ENCODE measurements at regions not wholly inside any gene's neighbourhood (a gene's known extent, or its start where the extent isn't known, plus 50 kb on each side); places are given as distances from the start of the nearest gene placed in this dataset.

GRCh38 chr6:142537612-142538478 is 236.0 kb downstream of the ADGRG6 start:
- no peak overlapping the region for H3K27ac ChIP-seq (ENCODE audit: low read depth, low read length)
- H2BK120ac ChIP-seq (ENCODE audit: insufficient read depth, low read length, poor library complexity) = no peak overlapping the region
- no peak overlapping the region for H3K14ac ChIP-seq (ENCODE audit: low read length)
- H2AFZ ChIP-seq (ENCODE audit: insufficient read depth, low read length, poor library complexity) = peak overlapping the region; percentile 62
- peak overlapping the region; percentile 75 for H4K8ac ChIP-seq (ENCODE audit: low read depth, low read length)
- no CpG with 5 or more reads among the region's 11 CpGs for WGBS (ENCODE audit: extremely low coverage, insufficient coverage, insufficient read length)
- H3K27me3 ChIP-seq (ENCODE audit: insufficient read depth, low read length) = no peaks in the 10 kb centered on the region
- no peak overlapping the region for H3K4me3 ChIP-seq (ENCODE audit: low read depth, low read length)
- H3K23ac ChIP-seq (ENCODE audit: low read length) = no peak overlapping the region
- H3K4me2 ChIP-seq (ENCODE audit: low read length) = no peak overlapping the region
- H3K79me2 ChIP-seq (ENCODE audit: control insufficient read depth, insufficient read depth, low read length, poor library complexity) = peaks cover 1% of the 10 kb centered on the region
- no peak overlapping the region for H2BK12ac ChIP-seq (ENCODE audit: low read length)
- H3K4me1 ChIP-seq (ENCODE audit: control insufficient read depth in 1 of 2, insufficient read depth in 2 of 2, low read length in 2 of 2) = peaks cover 2 to 4% of the 10 kb centered on the region in 2 experiments
- H3K4ac ChIP-seq (ENCODE audit: low read depth, low read length) = peak overlapping the region; percentile 52
- peaks cover 1% of the 10 kb centered on the region for H3K79me1 ChIP-seq (ENCODE audit: low read length)
- H3K36me3 ChIP-seq (ENCODE audit: control insufficient read depth in 1 of 2, insufficient read depth in 2 of 2, low read length in 2 of 2) = no peaks in the 10 kb centered on the region
- no peak overlapping the region for H2BK5ac ChIP-seq (ENCODE audit: low read depth, low read length, poor library complexity)
- peaks cover 9% of the 10 kb centered on the region for H3K9me3 ChIP-seq (ENCODE audit: insufficient read depth, low read depth, low read length)
- H4K12ac ChIP-seq (ENCODE audit: low read depth, low read length) = no peak overlapping the region
- no peak overlapping the region for H4K91ac ChIP-seq (ENCODE audit: low read depth, low read length)
- H3K9ac ChIP-seq (ENCODE audit: low read length) = no peak overlapping the region
- peak; percentile 4 to 50 for DNase-seq
- H2AK5ac ChIP-seq (ENCODE audit: low read length) = no peak overlapping the region
- H3K18ac ChIP-seq (ENCODE audit: low read length) = no peak overlapping the region

- no peaks in the 10 kb centered on the region for H3K9me3 ChIP-seq (ENCODE audit: insufficient read depth, low read depth, low read length)
- no CpG with 5 or more reads among the region's 14 CpGs for WGBS (ENCODE audit: extremely low coverage, insufficient coverage, insufficient read length)
- no peak overlapping the region for H3K27ac ChIP-seq (ENCODE audit: low read depth, low read length)
- peak overlapping the region; percentile 57 for H3K14ac ChIP-seq (ENCODE audit: low read length)
- H2BK12ac ChIP-seq (ENCODE audit: low read length) = peak overlapping the region; percentile 50
- no peaks in the 10 kb centered on the region for H3K27me3 ChIP-seq (ENCODE audit: insufficient read depth, low read length)
- H3K36me3 ChIP-seq (ENCODE audit: control insufficient read depth in 1 of 2, insufficient read depth in 2 of 2, low read length in 2 of 2) = no peaks in the 10 kb centered on the region
- peak overlapping the region; percentile 70 for H4K91ac ChIP-seq (ENCODE audit: low read depth, low read length)
- peak overlapping the region; percentile 46 for H3K18ac ChIP-seq (ENCODE audit: low read length)
- no peak overlapping the region for H3K4me3 ChIP-seq (ENCODE audit: low read depth, low read length)
- no peak overlapping the region for H2AK5ac ChIP-seq (ENCODE audit: low read length)
- H2BK5ac ChIP-seq (ENCODE audit: low read depth, low read length, poor library complexity) = no peak overlapping the region
- H2BK120ac ChIP-seq (ENCODE audit: insufficient read depth, low read length, poor library complexity) = peak overlapping the region; percentile 79
- peak overlapping the region; percentile 81 for H2AFZ ChIP-seq (ENCODE audit: insufficient read depth, low read length, poor library complexity)
- no peak overlapping the region for H4K12ac ChIP-seq (ENCODE audit: low read depth, low read length)
- no peak overlapping the region for H3K9ac ChIP-seq (ENCODE audit: low read length)
- DNase-seq = peak; percentile 88 to 90
- H3K4me1 ChIP-seq (ENCODE audit: control insufficient read depth in 1 of 2, insufficient read depth in 2 of 2, low read length in 2 of 2) = peaks cover 4 to 6% of the 10 kb centered on the region in 2 experiments
- no peak overlapping the region for H3K23ac ChIP-seq (ENCODE audit: low read length)
- no peak overlapping the region for H3K4ac ChIP-seq (ENCODE audit: low read depth, low read length)
- H3K4me2 ChIP-seq (ENCODE audit: low read length) = no peak overlapping the region
- peaks cover 4% of the 10 kb centered on the region for H3K79me1 ChIP-seq (ENCODE audit: low read length)
- peak overlapping the region; percentile 53 for H4K8ac ChIP-seq (ENCODE audit: low read depth, low read length)
- peaks cover 3% of the 10 kb centered on the region for H3K79me2 ChIP-seq (ENCODE audit: control insufficient read depth, insufficient read depth, low read length, poor library complexity)
Measured at GRCh38 chr6:142542704-142543233, 241.0 kb downstream of the ADGRG6 start.

- no peaks in the 10 kb centered on the region for H3K9me3 ChIP-seq (ENCODE audit: insufficient read depth, low read depth, low read length)
- no CpG with 5 or more reads among the region's 2 CpGs for WGBS (ENCODE audit: extremely low coverage, insufficient coverage, insufficient read length)
- no peak overlapping the region for H2AK5ac ChIP-seq (ENCODE audit: low read length)
- H3K4me1 ChIP-seq (ENCODE audit: control insufficient read depth in 1 of 2, insufficient read depth in 2 of 2, low read length in 2 of 2) = peaks cover 4 to 6% of the 10 kb centered on the region in 2 experiments
- H3K36me3 ChIP-seq (ENCODE audit: control insufficient read depth in 1 of 2, insufficient read depth in 2 of 2, low read length in 2 of 2) = no peaks in the 10 kb centered on the region
- H4K8ac ChIP-seq (ENCODE audit: low read depth, low read length) = no peak overlapping the region
- H2BK120ac ChIP-seq (ENCODE audit: insufficient read depth, low read length, poor library complexity) = no peak overlapping the region
- H3K27me3 ChIP-seq (ENCODE audit: insufficient read depth, low read length) = no peaks in the 10 kb centered on the region
- peaks cover 4% of the 10 kb centered on the region for H3K79me1 ChIP-seq (ENCODE audit: low read length)
- no peak overlapping the region for H3K27ac ChIP-seq (ENCODE audit: low read depth, low read length)
- no peak overlapping the region for H3K4me3 ChIP-seq (ENCODE audit: low read depth, low read length)
- H2BK5ac ChIP-seq (ENCODE audit: low read depth, low read length, poor library complexity) = no peak overlapping the region
- no peak overlapping the region for H4K91ac ChIP-seq (ENCODE audit: low read depth, low read length)
- no peak overlapping the region for H3K14ac ChIP-seq (ENCODE audit: low read length)
- H3K4ac ChIP-seq (ENCODE audit: low read depth, low read length) = no peak overlapping the region
- no peak overlapping the region for H3K9ac ChIP-seq (ENCODE audit: low read length)
- H3K4me2 ChIP-seq (ENCODE audit: low read length) = no peak overlapping the region
- no peak overlapping the region for H2BK12ac ChIP-seq (ENCODE audit: low read length)
- H2AFZ ChIP-seq (ENCODE audit: insufficient read depth, low read length, poor library complexity) = no peak overlapping the region
- no peak overlapping the region for H4K12ac ChIP-seq (ENCODE audit: low read depth, low read length)
- no peak overlapping the region for H3K23ac ChIP-seq (ENCODE audit: low read length)
- peaks cover 3% of the 10 kb centered on the region for H3K79me2 ChIP-seq (ENCODE audit: control insufficient read depth, insufficient read depth, low read length, poor library complexity)
- H3K18ac ChIP-seq (ENCODE audit: low read length) = no peak overlapping the region
- DNase-seq = no peak
Measured at GRCh38 chr6:142543606-142544005, 241.8 kb downstream of the ADGRG6 start.

DNA sequence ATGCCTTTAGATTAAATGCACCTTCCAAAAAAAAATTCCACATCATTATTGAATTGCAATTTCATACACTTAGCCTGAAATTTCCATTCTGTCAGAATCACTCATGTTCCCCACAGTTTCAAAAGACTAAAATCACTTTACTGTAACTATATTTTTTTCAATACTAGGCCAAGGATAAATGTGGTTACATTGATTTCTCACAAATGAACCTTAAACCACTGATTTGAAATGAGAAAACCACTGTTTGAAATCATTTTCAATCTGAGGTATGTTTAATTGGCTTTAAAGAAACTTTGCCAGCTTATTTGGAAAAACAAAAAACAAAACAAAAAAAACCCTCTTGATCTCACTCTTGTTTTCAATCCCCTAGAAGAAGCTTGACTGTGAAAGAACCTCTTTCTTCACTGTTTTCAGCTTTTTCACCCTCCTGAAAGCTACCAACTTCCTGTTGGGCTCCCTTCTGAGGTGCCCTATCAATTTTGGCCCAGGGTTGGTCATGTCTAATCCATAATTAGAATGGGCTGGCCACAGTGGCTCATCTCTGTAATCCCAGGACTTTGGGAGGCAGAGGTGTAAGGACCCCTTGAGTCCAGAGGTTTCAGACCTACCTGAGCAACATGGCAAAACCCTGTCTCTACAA is 242.5 kb downstream of the ADGRG6 start:
- Histone ChIP-seq H2AK5ac (ENCODE audit: low read length) (no peak overlapping the region), H3K27ac (ENCODE audit: low read depth, low read length) (no peak overlapping the region), H3K36me3 (ENCODE audit: control insufficient read depth in 1 of 2, insufficient read depth in 2 of 2, low read length in 2 of 2) (no peaks in the 10 kb centered on the region), H4K8ac (ENCODE audit: low read depth, low read length) (no peak overlapping the region), H4K91ac (ENCODE audit: low read depth, low read length) (no peak overlapping the region), H4K12ac (ENCODE audit: low read depth, low read length) (no peak overlapping the region), H3K18ac (ENCODE audit: low read length) (no peak overlapping the region), H2BK12ac (ENCODE audit: low read length) (no peak overlapping the region), H3K79me1 (ENCODE audit: low read length) (peaks cover 4% of the 10 kb centered on the region), H3K9me3 (ENCODE audit: insufficient read depth, low read depth, low read length) (no peaks in the 10 kb centered on the region), H3K23ac (ENCODE audit: low read length) (no peak overlapping the region), H3K9ac (ENCODE audit: low read length) (no peak overlapping the region), H3K14ac (ENCODE audit: low read length) (no peak overlapping the region), H2BK120ac (ENCODE audit: insufficient read depth, low read length, poor library complexity) (no peak overlapping the region), H3K4me3 (ENCODE audit: low read depth, low read length) (no peak overlapping the region), H3K4me1 (ENCODE audit: control insufficient read depth in 1 of 2, insufficient read depth in 2 of 2, low read length in 2 of 2) (peaks cover 4 to 6% of the 10 kb centered on the region in 2 experiments), H3K79me2 (ENCODE audit: control insufficient read depth, insufficient read depth, low read length, poor library complexity) (peaks cover 3% of the 10 kb centered on the region), H2BK5ac (ENCODE audit: low read depth, low read length, poor library complexity) (no peak overlapping the region), H3K4ac (ENCODE audit: low read depth, low read length) (no peak overlapping the region), H2AFZ (ENCODE audit: insufficient read depth, low read length, poor library complexity) (no peak overlapping the region), H3K27me3 (ENCODE audit: insufficient read depth, low read length) (no peaks in the 10 kb centered on the region), H3K4me2 (ENCODE audit: low read length) (no peak overlapping the region)
- no peak for DNase-seq

Measured in trophoblast cell (in vitro differentiated cells and primary cell).